GM21529 (cell line): ENCODE measurements at regions not wholly inside any gene's neighbourhood (a gene's known extent, or its start where the extent isn't known, plus 50 kb on each side); places are given as distances from the start of the nearest gene placed in this dataset.

Experiments
- ATAC-seq: cut with Tn5 transposase; IDR thresholded peaks from one replicate; pipeline ENCODE4 v1.9.1; 2021; ENCODE audit not compliant: unreplicated experiment

DNA sequence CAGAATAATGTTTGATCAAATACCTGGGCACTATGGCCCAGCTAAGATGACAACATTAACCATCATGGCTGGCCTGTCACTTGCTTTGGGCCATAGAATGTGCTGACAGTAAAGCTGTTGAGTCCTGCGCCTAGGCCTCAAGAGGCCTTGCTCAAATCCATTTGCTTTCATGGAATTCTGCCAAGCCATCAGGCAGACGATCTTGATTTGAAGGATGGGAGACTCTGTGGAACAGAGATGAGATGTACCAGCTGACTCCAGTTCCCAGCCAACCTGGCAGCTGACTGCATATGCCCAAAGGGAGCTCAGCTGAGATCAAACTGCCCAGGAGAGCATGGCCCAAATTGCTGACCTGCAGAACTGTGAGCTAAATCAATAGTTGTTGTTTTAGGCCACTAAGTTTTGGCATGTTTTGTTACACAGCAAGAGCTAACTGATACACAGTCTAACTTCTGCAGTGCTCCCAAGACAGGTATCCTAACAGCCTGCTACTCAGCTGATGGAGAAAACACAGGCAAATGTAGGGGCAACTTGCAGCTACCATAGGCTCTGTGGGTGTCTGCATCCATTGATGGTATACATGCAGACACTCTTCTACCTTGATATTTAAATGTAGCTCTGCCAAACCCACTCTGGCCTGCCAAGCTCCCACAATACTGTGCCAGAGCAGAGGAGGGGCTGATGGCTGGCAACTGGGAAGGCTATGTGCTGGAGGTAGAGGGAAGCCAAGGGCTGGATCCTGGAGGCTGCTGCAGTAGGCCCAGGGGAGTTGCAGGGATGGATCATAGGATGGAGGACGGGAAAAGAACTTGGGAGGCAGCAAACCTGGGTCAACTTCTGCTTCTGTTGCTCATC, 55.2 kb upstream of the RNF24 start:
- ATAC-seq, result no peak

- no peak for ATAC-seq
Measured at GRCh38 chr20:4069751-4070150, 54.4 kb upstream of the RNF24 start.

DNA sequence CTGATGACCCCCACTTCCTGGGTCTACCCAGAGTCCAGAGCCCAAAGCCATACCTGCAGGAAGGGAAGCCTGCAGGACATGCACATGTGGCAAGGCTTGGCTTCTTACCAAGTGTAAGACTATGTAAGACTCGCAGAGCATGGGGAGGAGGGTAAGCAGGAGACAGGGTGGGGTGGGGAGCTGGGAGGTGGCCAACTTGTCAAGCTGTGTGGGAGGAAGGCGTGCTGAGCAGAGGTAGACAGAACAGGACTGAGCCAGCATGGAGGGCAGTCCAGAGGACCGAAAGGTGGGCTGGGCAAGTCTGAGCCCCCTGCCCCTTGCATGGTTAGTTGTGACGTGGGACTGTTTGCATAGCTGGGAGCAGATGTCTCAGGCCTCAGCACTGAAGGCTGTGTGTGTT, 53.4 kb upstream of the RNF24 start:
- ATAC-seq, result no peak

- ATAC-seq, result no peak
Measured at GRCh38 chr20:4067600-4068261, 52.4 kb upstream of the RNF24 start.

DNA sequence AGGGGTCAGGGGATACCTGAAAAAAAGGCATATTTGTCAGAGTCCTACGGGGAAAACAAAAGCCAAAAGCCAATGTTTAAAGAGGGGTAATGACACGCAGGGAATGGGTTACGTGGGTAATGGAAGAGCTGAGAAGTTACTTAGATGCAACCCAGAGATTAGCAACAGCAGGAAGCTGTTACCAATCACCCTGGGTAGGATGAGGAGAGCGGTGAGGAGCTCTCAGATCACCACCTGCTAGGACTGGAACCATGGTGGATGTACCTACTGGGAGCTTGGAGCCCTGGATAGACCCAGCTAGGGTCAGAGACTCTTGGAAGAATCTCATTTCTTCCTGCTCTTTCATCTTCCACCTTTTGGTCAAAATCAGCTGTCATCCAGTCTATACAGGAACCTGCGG, 51.2 kb upstream of the RNF24 start:
- ATAC-seq, result no peak

DNA sequence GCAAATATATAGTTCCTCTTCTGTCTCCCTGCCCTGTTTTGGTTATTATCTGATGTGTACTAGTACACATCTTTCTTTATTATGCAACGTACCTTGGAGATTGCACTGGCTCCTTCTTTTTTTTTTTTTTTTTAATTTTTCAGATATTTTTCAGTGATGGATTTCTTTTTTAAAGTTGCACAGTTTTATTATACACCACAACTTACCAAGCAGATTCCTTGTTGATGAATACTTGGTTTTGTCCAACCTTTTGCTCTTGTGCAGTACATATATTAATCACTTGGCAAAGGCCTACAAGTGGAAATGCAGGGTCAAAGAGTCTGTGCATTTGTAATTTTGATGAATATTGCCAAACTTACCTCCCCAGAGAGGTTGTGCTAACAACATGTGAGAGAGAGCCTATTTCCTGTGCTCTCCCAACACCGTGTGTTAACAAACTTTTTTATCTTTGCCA, 50.1 kb upstream of the RNF24 start:
- ATAC-seq, result no peak
